Neural cell (in vitro differentiated cells): ENCODE measurements at regions not wholly inside any gene's neighbourhood (a gene's known extent, or its start where the extent isn't known, plus 50 kb on each side); places are given as distances from the start of the nearest gene placed in this dataset.

Source experiments
- CTCF ChIP-seq: fragments of 450-650 bp; IDR thresholded peaks from 2 replicates; pipeline ENCODE4 v1.5.1; 2014; ENCODE audit warnings: antibody characterized with exemption, mild to moderate bottlenecking, moderate library complexity; ENCODE audit not compliant: poor library complexity, severe bottlenecking
- EP300 ChIP-seq: fragments of 450-650 bp; conservative IDR thresholded peaks from 2 replicates; pipeline ENCODE4 v1.6.1; 2014; ENCODE audit warnings: antibody characterized with exemption, mild to moderate bottlenecking, moderate library complexity; ENCODE audit not compliant: poor library complexity, severe bottlenecking

GRCh38 chr15:45759936-45760335 is 125.1 kb downstream of the SQOR start:
- TF ChIP-seq CTCF (no peak), EP300 (no peak)
